ENCODE measurements at regions not wholly inside any gene's neighbourhood (a gene's known extent, or its start where the extent isn't known, plus 50 kb on each side); places are given as distances from the start of the nearest gene placed in this dataset.

- Histone ChIP-seq H3K4me1 (no peaks in the 10 kb centered on the region), H3K27ac (no peak overlapping the region), H3K36me3 (no peaks in the 10 kb centered on the region), H3K27me3 (no peaks in the 10 kb centered on the region), H3K9me3 (no peaks in the 10 kb centered on the region), H3K4me3 (no peak overlapping the region)
- ATAC-seq: no peak
- TF ChIP-seq EP300 (IDR thresholded peaks at IDR 0.05) (no peak), POLR2A (IDR thresholded peaks at IDR 0.05) (no peak), CTCF (IDR thresholded peaks at IDR 0.05) (no peak), POLR2AphosphoS5 (IDR thresholded peaks at IDR 0.05) (no peak)
- 82 to 100% methylated on average over 2 of the region's 2 CpGs for WGBS, 2 donors (ENCODE audit: low coverage in 1 of 2)
These were observed 804.4 kb upstream of the FAM98A start for GRCh38 chr2:34403512-34403911.

GRCh38 chr2:34402376-34402775, 803.3 kb upstream of the FAM98A start:
- no peaks in the 10 kb centered on the region for H3K4me1 ChIP-seq
- WGBS, 2 donors (ENCODE audit: low coverage in 1 of 2): 91 to 96% methylated on average over 3 of the region's 3 CpGs
- TF ChIP-seq POLR2AphosphoS5 (IDR thresholded peaks at IDR 0.05) (no peak), CTCF (IDR thresholded peaks at IDR 0.05) (no peak), POLR2A (IDR thresholded peaks at IDR 0.05) (no peak), EP300 (IDR thresholded peaks at IDR 0.05) (no peak)

GRCh38 chr2:34401186-34401585, 802.1 kb upstream of the FAM98A start:
- H3K36me3 ChIP-seq: no peaks in the 10 kb centered on the region
- H3K27ac ChIP-seq: no peak overlapping the region
- H3K9me3 ChIP-seq: no peaks in the 10 kb centered on the region
- whole genome bisulfite sequencing, 2 donors (ENCODE audit: low coverage in 1 of 2): 90 to 95% methylated on average over 5 of the region's 5 CpGs
- ATAC-seq: no peak
- no peaks in the 10 kb centered on the region for H3K4me1 ChIP-seq
- H3K4me3 ChIP-seq: no peak overlapping the region
- TF ChIP-seq CTCF (IDR thresholded peaks at IDR 0.05): no peak
- no peak for TF ChIP-seq EP300 (IDR thresholded peaks at IDR 0.05)
- TF ChIP-seq POLR2A (IDR thresholded peaks at IDR 0.05): no peak
- TF ChIP-seq POLR2AphosphoS5 (IDR thresholded peaks at IDR 0.05): no peak
- no peaks in the 10 kb centered on the region for H3K27me3 ChIP-seq

More at GRCh38 chr2:34402376-34402775, 803.3 kb upstream of the FAM98A start:
- Histone ChIP-seq H3K4me3 (no peak overlapping the region), H3K36me3 (no peaks in the 10 kb centered on the region), H3K27ac (no peak overlapping the region), H3K27me3 (no peaks in the 10 kb centered on the region), H3K9me3 (no peaks in the 10 kb centered on the region)
- no peak for ATAC-seq

- TF ChIP-seq EP300 (IDR thresholded peaks at IDR 0.05) (no peak), POLR2A (IDR thresholded peaks at IDR 0.05) (no peak), POLR2AphosphoS5 (IDR thresholded peaks at IDR 0.05) (no peak), CTCF (IDR thresholded peaks at IDR 0.05) (no peak)
- Histone ChIP-seq H3K9me3 (no peaks in the 10 kb centered on the region), H3K27me3 (no peaks in the 10 kb centered on the region), H3K4me3 (no peak overlapping the region), H3K36me3 (no peaks in the 10 kb centered on the region), H3K27ac (no peak overlapping the region), H3K4me1 (no peaks in the 10 kb centered on the region)
- ATAC-seq: no peak
- WGBS, 2 donors (ENCODE audit: low coverage in 1 of 2): 57 to 85% methylated on average over 1 to 2 of the region's 2 CpGs
These were observed 789.3 kb upstream of the FAM98A start for GRCh38 chr2:34388446-34388845.

GRCh38 chr2:34387536-34387935, 788.4 kb upstream of the FAM98A start:
- H3K36me3 ChIP-seq: no peaks in the 10 kb centered on the region
- ATAC-seq: no peak
- no peaks in the 10 kb centered on the region for H3K9me3 ChIP-seq
- no peaks in the 10 kb centered on the region for H3K27me3 ChIP-seq
- WGBS, 2 donors (ENCODE audit: low coverage in 1 of 2): 73 to 92% methylated on average over 3 of the region's 3 CpGs
- TF ChIP-seq CTCF (IDR thresholded peaks at IDR 0.05) (no peak), POLR2AphosphoS5 (IDR thresholded peaks at IDR 0.05) (no peak), POLR2A (IDR thresholded peaks at IDR 0.05) (no peak)
- no peak overlapping the region for H3K27ac ChIP-seq
- H3K4me3 ChIP-seq: no peak overlapping the region
- no peaks in the 10 kb centered on the region for H3K4me1 ChIP-seq
